SK-N-SH (cell line): ENCODE measurements at regions not wholly inside any gene's neighbourhood (a gene's known extent, or its start where the extent isn't known, plus 50 kb on each side); places are given as distances from the start of the nearest gene placed in this dataset.

Experiments used
- EZH2phosphoT487 ChIP-seq: fragments of 200-600 bp; sonication (generic); IDR thresholded peaks from 2 replicates; pipeline ENCODE4 v1.6.1; 2017; ENCODE audit warnings: low read depth, mixed run types, mild to moderate bottlenecking, antibody characterized with exemption, moderate library complexity, borderline replicate concordance
- NRF1 ChIP-seq: IDR thresholded peaks from 2 replicates; pipeline ENCODE4 v1.6.1; 2012; ENCODE audit warnings: low read depth, mild to moderate bottlenecking, low read length
- POLR2AphosphoS5 ChIP-seq: IDR thresholded peaks from 2 replicates; pipeline ENCODE4 v1.6.1; 2012; ENCODE audit warnings: low read depth, low read length
- RAD21 ChIP-seq: IDR thresholded peaks from 2 replicates; pipeline ENCODE4 v1.6.1; 2012; ENCODE audit warnings: mild to moderate bottlenecking, low read length
- TF ChIP-seq, protein P1 (sequence below): fragments of 200-600 bp; sonication (generic); IDR thresholded peaks from 2 replicates; pipeline ENCODE4 v1.6.1; 2017; ENCODE audit warnings: antibody characterized with exemption, mild to moderate bottlenecking, moderate library complexity
- TF ChIP-seq, protein P2 (sequence below): IDR thresholded peaks from 2 replicates; pipeline ENCODE4 v1.4.0; 2012; ENCODE audit warnings: low read depth

DNA sequence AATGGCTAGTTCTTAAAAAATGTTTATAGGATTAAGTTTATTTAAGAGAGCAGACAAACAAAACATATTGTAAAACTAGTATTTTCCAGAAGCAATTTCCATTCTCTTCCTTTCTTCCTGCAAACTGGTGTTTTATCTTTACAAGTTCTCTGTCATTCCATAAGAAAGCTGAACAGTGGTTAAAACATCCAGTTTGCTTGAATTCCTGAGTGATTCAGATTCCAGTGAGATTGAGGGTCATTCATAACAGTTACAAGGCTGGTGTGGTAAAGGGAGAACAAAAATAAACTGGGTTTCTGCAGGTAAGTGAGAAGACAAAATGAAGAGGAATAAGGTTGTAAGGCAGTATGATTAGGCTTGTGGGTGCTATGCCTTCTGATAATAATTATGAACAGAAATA, 544.8 kb upstream of the DIPK2B start:
- TF ChIP-seq, protein P1, sequence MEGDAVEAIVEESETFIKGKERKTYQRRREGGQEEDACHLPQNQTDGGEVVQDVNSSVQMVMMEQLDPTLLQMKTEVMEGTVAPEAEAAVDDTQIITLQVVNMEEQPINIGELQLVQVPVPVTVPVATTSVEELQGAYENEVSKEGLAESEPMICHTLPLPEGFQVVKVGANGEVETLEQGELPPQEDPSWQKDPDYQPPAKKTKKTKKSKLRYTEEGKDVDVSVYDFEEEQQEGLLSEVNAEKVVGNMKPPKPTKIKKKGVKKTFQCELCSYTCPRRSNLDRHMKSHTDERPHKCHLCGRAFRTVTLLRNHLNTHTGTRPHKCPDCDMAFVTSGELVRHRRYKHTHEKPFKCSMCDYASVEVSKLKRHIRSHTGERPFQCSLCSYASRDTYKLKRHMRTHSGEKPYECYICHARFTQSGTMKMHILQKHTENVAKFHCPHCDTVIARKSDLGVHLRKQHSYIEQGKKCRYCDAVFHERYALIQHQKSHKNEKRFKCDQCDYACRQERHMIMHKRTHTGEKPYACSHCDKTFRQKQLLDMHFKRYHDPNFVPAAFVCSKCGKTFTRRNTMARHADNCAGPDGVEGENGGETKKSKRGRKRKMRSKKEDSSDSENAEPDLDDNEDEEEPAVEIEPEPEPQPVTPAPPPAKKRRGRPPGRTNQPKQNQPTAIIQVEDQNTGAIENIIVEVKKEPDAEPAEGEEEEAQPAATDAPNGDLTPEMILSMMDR: no peak
- TF ChIP-seq, protein P2, sequence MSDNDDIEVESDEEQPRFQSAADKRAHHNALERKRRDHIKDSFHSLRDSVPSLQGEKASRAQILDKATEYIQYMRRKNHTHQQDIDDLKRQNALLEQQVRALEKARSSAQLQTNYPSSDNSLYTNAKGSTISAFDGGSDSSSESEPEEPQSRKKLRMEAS: no peak
- TF ChIP-seq RAD21 (no peak), POLR2AphosphoS5 (no peak; the same call in 1 of the 2 replicates), NRF1 (no peak), EZH2phosphoT487 (no peak)
